ENCODE measurements at regions not wholly inside any gene's neighbourhood (a gene's known extent, or its start where the extent isn't known, plus 50 kb on each side); places are given as distances from the start of the nearest gene placed in this dataset.

GRCh38 chr5:30918171-30918570, 275.3 kb upstream of the CDH6 start:
- no peak for TF ChIP-seq CTCF (IDR thresholded peaks at IDR 0.05)
- TF ChIP-seq ZFX (IDR thresholded peaks at IDR 0.05; ENCODE audit: borderline replicate concordance): no peak
